GM20000 (cell line): ENCODE measurements at regions not wholly inside any gene's neighbourhood (a gene's known extent, or its start where the extent isn't known, plus 50 kb on each side); places are given as distances from the start of the nearest gene placed in this dataset.

Experiments used
- DNase-seq: peaks from one replicate; pipeline ENCODE4 v3.0.0; 2012; ENCODE audit warnings: low spot score
- TF ChIP-seq, protein P1 (sequence below): IDR thresholded peaks from 2 replicates; pipeline ENCODE4 v1.5.1; 2012; ENCODE audit warnings: mild to moderate bottlenecking, control low read depth; ENCODE audit errors: extremely low read depth, missing control alignments

DNA sequence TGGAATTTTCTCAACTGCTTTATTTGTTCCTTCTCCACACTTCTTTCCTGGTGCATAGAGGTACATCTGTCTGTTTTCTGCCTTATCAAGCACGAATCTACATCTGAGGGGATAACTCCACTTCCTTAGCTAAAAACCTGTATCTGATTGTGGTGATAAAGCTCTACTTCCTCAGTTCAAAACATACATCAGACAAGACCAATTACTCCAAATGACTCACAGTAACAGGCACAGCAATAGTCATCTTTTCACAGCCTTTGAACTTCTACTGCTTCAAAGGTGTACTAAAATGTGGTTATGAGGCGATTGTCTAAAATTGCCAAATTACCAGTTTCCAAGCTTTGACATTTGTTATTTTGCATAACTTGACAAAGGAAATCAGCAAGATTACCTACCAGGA is 803.6 kb upstream of the ZEB2 start:
- TF ChIP-seq, protein P1, sequence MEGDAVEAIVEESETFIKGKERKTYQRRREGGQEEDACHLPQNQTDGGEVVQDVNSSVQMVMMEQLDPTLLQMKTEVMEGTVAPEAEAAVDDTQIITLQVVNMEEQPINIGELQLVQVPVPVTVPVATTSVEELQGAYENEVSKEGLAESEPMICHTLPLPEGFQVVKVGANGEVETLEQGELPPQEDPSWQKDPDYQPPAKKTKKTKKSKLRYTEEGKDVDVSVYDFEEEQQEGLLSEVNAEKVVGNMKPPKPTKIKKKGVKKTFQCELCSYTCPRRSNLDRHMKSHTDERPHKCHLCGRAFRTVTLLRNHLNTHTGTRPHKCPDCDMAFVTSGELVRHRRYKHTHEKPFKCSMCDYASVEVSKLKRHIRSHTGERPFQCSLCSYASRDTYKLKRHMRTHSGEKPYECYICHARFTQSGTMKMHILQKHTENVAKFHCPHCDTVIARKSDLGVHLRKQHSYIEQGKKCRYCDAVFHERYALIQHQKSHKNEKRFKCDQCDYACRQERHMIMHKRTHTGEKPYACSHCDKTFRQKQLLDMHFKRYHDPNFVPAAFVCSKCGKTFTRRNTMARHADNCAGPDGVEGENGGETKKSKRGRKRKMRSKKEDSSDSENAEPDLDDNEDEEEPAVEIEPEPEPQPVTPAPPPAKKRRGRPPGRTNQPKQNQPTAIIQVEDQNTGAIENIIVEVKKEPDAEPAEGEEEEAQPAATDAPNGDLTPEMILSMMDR, result no peak
- DNase-seq, result no peak

DNA sequence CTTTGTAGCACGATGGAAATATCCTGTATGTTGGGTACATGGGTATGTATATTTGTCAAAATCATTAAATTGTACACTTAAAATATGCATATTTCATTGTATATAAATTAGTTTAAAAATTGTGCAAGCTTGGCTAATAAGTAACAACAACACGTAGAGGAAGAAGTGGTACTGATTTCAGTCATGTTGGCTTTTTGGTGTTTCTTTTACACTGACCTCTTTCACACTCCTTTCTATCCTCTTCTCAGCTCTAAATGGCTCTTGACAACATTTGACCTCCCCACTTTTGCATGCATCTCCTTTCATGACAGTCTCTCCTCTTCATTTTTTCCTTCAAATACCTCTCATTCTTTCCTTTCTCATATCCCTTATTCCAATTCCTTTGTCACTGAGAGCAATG is 801.4 kb upstream of the ZEB2 start:
- DNase-seq, result no peak
- TF ChIP-seq, protein P1, result no peak

- TF ChIP-seq, protein P1, result no peak
- no peak for DNase-seq
These were observed 796.6 kb upstream of the ZEB2 start for GRCh38 chr2:145316496-145316895.

DNA sequence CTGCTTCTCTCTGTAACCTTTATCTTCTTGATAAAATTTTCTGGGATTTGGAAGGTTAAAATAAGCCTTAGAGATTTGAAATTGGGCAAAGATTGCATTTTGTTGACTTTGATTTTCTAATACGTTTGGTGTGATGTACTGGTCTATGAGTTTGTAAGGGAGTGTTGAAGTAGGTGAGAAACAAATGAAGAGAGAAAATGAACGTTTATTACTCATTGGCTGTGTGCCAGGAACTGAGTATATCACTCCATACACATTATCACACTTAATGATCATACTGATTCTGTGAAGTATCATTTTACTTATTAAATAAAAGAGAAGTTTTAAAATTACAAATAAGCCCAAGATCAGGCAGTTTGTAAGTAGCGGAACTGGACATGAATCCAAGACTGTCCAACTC is 795.1 kb upstream of the ZEB2 start:
- TF ChIP-seq, protein P1, result no peak
- no peak for DNase-seq

DNA sequence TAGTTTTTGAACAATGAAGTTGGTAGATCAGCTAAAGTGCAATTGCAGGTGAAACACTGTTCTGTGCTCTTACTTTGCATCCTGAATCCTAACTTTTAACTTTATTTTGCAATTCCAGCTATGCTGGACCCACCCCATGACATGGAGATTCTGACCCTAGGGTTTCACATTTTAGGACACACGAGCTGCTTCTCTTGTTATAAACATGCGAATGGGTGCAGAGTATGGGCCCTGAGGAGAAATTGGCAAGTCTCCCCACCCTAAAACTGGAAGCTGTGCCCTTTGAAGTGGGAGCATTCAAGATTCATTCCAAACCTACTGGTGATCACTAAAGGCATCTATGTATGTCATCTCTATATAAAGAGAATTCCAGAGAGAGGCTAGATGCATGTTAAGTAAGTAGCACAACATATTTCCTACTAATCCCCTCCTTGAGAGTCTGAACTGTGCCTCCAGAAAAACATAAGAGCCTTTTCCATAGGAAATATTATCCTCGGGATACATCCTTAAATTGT is 794.3 kb upstream of the ZEB2 start:
- TF ChIP-seq, protein P1, result no peak

DNA sequence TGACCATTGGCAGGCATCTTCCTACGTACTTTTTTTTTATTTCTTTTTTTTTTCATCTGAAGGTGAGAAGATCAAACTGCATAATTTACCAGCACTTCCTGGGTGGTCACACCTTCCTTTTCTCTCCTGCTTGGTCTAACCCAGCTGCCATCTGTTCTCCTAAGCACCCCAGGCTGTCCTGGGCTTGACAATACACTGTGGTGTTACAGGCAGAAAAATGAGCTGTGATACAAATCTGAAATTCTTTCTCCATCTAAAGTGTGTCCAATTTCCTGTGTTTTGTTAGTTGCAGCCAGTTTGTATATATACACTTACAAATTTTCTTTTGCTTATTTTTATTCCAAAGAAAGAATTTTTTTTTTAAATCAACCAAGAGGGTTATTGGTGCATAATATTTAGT is 786.0 kb upstream of the ZEB2 start:
- TF ChIP-seq, protein P1, result no peak
- DNase-seq, result no peak

More for the DNA sequence above, 794.3 kb upstream of the ZEB2 start:
- DNase-seq, result no peak

DNA sequence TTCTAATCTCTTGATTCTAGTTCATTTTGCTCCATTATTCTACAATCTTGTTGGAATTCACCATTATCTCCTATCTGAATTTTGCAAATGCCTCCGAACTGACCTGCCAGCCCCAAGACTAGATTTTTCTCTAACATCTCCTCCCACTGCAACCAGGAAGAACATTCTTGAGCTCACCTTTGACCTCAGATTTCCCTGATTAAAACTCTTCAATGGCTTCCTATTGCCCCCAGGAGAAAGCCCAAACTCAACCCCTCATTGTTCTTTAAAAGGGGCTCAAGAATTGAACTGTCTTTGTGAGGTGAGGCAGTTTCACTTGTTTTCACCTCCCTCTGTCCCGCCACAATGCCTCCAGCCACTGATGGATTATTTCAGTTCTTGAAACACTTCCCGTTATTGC is 784.6 kb upstream of the ZEB2 start:
- DNase-seq, result no peak
- TF ChIP-seq, protein P1, result no peak
